ENCODE measurements at regions not wholly inside any gene's neighbourhood (a gene's known extent, or its start where the extent isn't known, plus 50 kb on each side); places are given as distances from the start of the nearest gene placed in this dataset.

GRCh38 chr1:219413536-219413935 lies 199.4 kb downstream of the ZC3H11B start:
- Mint-ChIP-seq H3K9me3 (peaks cover 3% of the 10 kb centered on the region; the same call in 1 of the 2 replicates), H3K27ac (no peak overlapping the region), H3K27me3 (ENCODE audit: low read depth) (no peaks in the 10 kb centered on the region), H3K36me3 (no peaks in the 10 kb centered on the region), H3K4me3 (no peak overlapping the region), H3K4me1 (no peaks in the 10 kb centered on the region)
- ChIA-PET CTCF (no interaction called here), POLR2A (no interaction called here)
- TF ChIP-seq GTF2I (CRISPR knock-in tag; conservative IDR thresholded peaks at IDR 0.05) (no peak), ERG (CRISPR knock-in tag; IDR thresholded peaks at IDR 0.05) (no peak), ATF3 (CRISPR knock-in tag; conservative IDR thresholded peaks at IDR 0.05) (no peak), EMX1 (CRISPR knock-in tag; IDR thresholded peaks at IDR 0.05) (no peak), NR1H2 (CRISPR knock-in tag; IDR thresholded peaks at IDR 0.05) (no peak), GABPB1 (CRISPR knock-in tag; IDR thresholded peaks at IDR 0.05) (no peak), IRF1 (CRISPR knock-in tag; IDR thresholded peaks at IDR 0.05) (no peak), STAT6 (CRISPR knock-in tag; conservative IDR thresholded peaks at IDR 0.05; ENCODE audit: low read depth) (no peak), TCF7 (CRISPR knock-in tag; IDR thresholded peaks at IDR 0.05; ENCODE audit: low read depth) (no peak), E2F1 (CRISPR knock-in tag; IDR thresholded peaks at IDR 0.05) (no peak), ZNF671 (CRISPR knock-in tag; IDR thresholded peaks at IDR 0.05) (no peak), FOXP1 (CRISPR knock-in tag; IDR thresholded peaks at IDR 0.05; ENCODE audit: borderline replicate concordance) (no peak), FOXJ3 (CRISPR knock-in tag; IDR thresholded peaks at IDR 0.05; ENCODE audit: borderline replicate concordance) (no peak), OVOL2 (CRISPR knock-in tag; IDR thresholded peaks at IDR 0.05; ENCODE audit: borderline replicate concordance) (no peak), ZNF423 (CRISPR knock-in tag; IDR thresholded peaks at IDR 0.05) (no peak), ARID4B (CRISPR knock-in tag; IDR thresholded peaks at IDR 0.05; ENCODE audit: borderline replicate concordance) (no peak)
- no peak for ATAC-seq
- no peak for DNase-seq (ENCODE audit: low spot score)

GRCh38 chr1:219412772-219413171 lies 200.1 kb downstream of the ZC3H11B start:
- H3K27ac Mint-ChIP-seq: no peak overlapping the region
- ChIA-PET CTCF (no interaction called here), POLR2A (no interaction called here)
- H3K4me3 Mint-ChIP-seq: no peak overlapping the region
- no peaks in the 10 kb centered on the region for H3K27me3 Mint-ChIP-seq (ENCODE audit: low read depth)
- DNase-seq (ENCODE audit: low spot score) (no peak), ATAC-seq (no peak)
- peaks cover 3% of the 10 kb centered on the region; the same call in 1 of the 2 replicates for H3K9me3 Mint-ChIP-seq
- no peaks in the 10 kb centered on the region for H3K36me3 Mint-ChIP-seq
- no peaks in the 10 kb centered on the region for H3K4me1 Mint-ChIP-seq
- TF ChIP-seq CDX4 (CRISPR knock-in tag; IDR thresholded peaks at IDR 0.05; ENCODE audit: borderline replicate concordance) (no peak), TP53 (CRISPR knock-in tag; IDR thresholded peaks at IDR 0.05) (no peak), CTCF (IDR thresholded peaks at IDR 0.05) (no peak), ZBTB21 (CRISPR knock-in tag; IDR thresholded peaks at IDR 0.05; ENCODE audit: borderline replicate concordance) (no peak), ZNF423 (CRISPR knock-in tag; IDR thresholded peaks at IDR 0.05) (no peak), ATF1 (CRISPR knock-in tag; IDR thresholded peaks at IDR 0.05) (no peak)
